GM19395 (cell line): ENCODE measurements at regions not wholly inside any gene's neighbourhood (a gene's known extent, or its start where the extent isn't known, plus 50 kb on each side); places are given as distances from the start of the nearest gene placed in this dataset.
"Not testable (repeated sequence)": the region's sequence is repeated elsewhere in the genome, so short reads cannot be mapped to it uniquely, and the experiment has no call there.

Source experiments
- ATAC-seq: cut with Tn5 transposase; IDR thresholded peaks from one replicate; pipeline ENCODE4 v1.9.1; 2021; ENCODE audit warnings: mild to moderate bottlenecking, moderate library complexity; ENCODE audit not compliant: unreplicated experiment

DNA sequence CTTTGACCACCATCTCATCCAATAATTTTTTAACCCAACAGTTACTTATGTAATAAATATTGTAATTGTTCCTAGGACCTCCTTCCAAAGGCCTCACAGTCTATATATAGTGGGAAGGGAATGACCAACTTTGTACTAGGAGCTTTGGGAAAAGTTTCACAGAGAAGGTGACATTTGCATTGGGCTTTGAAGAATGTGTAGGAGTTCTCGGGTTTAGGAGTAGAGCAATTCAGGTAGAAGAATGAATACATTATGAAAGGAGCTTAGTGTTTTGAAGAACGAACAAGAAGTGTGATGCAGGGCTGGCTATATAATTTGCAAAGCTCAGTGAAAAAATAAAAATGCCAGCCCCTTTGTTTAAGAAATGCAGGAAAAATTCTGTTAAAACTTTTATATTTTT, 330.4 kb upstream of the DEPDC1 start:
- no peak for ATAC-seq

GRCh38 chr1:68828013-68828412, 331.1 kb upstream of the DEPDC1 start:
- ATAC-seq: no peak

DNA sequence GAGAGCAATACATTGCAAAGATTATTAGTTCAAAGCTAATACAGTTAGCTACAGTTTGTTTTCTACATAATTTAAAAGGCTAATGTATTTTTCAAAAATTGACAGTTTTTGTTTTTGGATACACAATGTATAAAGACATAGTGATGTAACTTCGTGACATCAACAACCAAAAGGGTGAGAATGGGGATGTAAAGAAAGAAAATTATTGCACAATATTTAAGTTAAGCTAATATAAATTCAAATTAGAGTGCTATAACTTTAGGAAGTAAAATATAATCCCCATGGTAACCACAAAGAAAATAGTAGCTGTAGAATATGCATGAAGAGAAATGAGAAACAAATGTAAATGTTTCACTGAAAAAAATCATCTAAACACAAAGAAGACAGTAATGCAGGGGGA, 334.4 kb upstream of the DEPDC1 start:
- no peak for ATAC-seq

GRCh38 chr1:68848017-68848416, 351.1 kb upstream of the DEPDC1 start:
- no peak for ATAC-seq

GRCh38 chr1:68868606-68869005, 371.7 kb upstream of the DEPDC1 start:
- ATAC-seq: no peak

GRCh38 chr1:68873144-68873543, 376.3 kb upstream of the DEPDC1 start:
- no peak for ATAC-seq

DNA sequence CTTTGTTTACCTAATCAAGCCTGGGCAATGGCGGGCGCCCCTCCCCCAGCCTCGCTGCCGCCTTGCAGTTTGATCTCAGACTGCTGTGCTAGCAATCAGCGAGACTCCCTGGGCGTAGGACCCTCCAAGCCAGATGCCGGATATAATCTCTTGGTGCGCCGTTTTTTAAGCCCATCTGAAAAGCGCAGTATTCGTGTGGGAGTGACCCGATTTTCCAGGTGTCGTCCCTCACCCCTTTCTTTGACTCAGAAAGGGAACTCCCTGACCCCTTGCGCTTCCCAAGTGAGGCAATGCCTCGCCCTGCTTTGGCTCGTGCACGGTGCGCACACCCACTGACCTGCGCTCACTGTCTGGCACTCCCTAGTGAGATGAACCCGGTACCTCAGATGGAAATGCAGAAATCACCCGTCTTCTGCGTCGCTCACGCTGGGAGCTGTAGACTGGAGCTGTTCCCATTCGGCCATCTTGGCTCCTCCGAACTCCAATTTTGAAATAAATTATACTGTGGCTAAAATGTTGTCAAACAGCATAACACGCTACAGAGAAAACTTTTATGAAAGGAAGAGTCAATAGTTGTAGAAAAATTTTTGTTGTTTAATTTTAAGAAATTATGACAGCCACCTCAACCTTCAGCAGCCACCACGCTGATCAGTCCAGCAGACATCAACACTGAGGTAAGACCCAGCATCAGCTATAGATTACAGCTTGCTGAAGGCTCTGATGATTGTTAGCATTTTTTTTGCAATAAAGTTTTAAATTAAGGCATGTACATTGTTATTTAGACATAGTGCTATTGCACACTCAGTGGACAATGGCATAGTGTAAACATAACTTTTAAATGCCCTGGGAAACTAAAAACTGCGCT, 384.7 kb upstream of the DEPDC1 start:
- not testable (repeated sequence) for ATAC-seq

DNA sequence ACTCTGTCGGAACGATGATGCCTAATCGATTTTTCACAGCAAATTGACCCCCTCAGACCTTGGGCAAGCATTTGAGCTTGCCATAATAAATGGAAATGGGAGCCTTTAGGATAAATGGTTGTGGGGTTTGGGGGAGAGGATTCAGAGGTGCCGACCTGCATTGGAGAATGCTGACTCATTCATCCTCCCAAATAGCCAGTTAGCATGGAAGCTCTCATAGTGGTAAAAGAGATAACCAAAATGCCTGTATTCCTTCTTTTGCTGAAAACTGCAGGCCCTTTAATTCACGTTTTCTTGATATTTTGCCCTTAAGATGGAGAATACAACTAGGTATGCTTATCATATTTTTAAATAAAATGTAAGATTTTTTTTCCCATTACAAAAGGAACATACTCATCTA, 392.6 kb upstream of the DEPDC1 start:
- ATAC-seq: no peak

- ATAC-seq: no peak
Measured at GRCh38 chr1:68890736-68891135, 393.9 kb upstream of the DEPDC1 start.

GRCh38 chr1:68904477-68904876, 407.6 kb upstream of the DEPDC1 start:
- ATAC-seq: no peak

DNA sequence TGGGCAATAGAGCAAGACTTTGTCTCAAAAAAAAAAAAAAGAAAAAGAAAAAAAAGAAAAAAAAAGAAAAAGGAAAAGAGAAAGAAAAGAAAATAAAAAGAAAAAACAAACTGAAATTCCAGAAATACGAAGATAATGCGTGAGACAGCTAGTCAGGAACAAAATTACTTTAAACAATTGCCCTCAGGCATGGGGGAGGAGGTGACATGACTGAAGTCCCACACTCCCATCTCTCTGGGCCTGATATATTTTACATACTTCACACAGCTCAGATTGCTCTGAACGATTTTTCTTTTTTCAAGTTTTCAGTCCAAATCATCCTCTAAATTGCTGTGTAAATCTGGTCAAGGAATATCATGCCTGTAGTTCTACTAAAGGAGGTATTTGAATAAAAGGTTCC, 409.5 kb upstream of the DEPDC1 start:
- ATAC-seq: no peak

DNA sequence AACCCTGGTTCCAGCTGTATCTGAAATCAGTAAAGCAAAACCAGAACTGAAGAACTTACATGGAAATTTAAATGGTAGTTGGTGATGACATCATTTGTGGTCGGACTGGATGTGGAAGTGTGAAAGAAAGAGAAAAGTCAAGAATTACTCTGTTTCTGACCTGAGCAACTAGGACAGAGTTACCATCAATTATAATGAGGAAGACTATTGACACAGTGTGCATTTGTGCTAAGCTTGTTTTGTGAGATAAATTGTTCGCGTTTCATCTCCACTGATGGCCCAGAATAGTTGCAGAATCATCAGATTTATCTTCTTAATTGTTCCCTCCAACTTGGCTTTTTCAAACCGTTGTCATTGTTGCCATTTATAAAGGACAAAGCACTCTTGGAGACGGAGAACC, 410.6 kb upstream of the DEPDC1 start:
- no peak for ATAC-seq

- no peak for ATAC-seq
Measured at GRCh38 chr1:68908316-68908715, 411.4 kb upstream of the DEPDC1 start.

DNA sequence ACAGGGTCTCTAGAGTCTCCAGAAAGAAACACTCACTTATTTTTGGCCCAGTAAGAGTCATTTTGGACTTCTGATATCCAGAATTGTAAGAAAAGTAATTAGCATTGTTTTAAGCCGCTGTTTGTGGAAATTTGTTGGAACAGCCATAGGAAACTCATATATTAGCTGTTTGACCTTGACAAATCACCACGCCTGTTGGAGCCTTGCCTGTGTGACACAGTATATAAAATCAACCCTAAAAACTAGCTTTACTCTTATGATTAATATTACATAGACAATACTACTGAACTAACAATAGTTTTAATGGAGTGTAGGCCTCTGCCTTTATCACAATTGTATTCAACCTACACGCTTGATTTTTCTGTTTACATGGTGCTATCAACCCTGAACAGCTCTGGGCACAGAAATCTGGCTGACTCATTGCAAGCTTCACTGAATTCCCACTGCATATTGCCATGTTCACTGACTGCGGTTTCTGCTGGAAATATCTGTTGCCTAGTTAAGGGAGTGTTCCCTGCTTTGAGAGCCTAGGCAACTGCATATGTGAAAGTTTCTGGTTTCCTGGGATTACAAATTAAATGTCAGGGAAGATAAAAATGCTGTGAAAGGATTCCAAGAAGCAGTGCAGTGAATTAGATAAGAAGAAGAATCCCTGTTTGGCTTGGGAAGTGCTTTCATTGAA, 419.5 kb upstream of the DEPDC1 start:
- ATAC-seq: no peak

DNA sequence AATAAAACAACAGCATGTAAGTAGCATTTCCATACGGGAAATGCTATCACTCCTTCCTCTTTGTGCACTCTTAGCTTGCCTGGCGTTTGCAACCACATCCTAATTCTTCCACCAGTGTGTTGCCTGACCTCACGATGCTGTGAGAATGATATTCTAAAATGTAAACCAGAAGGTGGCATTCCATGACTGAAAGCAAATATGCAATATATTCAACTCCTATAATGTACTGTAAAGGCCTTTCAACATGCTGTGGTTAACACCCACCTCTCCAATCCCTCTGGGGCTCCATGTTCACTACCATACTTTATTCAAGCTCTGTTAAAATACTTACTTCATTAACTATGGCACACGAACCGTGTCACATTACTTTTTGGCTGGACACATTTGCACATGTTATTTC, 420.6 kb upstream of the DEPDC1 start:
- no peak for ATAC-seq

- no peak for ATAC-seq
Measured at GRCh38 chr1:68918563-68918962, 421.7 kb upstream of the DEPDC1 start.

DNA sequence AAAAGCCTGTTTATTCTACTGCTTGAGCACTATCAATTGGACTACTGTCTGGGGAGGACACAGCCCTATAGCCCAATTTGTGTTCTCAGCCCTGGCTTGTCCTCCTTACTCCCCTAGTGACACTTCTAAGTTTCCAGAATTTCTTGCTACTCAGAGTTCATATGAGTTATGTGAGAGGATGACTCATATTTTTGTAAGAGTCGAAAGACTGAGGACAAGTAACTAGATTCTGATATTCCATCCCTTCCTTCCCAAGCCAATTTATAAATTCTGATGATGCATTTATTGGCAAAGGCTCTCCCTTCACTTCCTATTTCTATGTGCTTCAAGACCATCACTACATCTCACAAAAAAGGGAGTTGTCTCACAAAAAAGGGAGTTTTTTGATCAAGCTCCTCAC, 422.2 kb upstream of the DEPDC1 start:
- no peak for ATAC-seq

- ATAC-seq: not testable (repeated sequence)
Measured at GRCh38 chr1:68923475-68924088, 426.7 kb upstream of the DEPDC1 start.

DNA sequence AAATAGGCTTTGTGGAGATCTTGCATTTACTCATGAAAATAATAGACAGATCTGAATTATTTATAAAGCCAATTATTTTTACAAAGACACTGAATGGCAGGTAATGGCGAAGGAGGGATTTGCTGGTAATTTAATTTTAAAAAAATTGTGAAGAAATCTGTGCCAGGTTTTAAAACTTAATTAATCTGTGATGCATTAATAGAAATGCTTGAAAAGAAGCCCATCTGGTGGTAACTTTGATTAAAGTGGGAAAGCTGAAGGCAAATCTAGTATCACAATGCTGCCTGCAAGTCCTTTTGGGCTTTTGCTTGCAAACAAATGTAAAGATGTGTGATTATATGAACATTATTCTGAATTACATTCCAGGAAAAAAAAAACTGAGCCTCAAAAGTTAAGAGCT, 433.2 kb upstream of the DEPDC1 start:
- ATAC-seq: no peak

DNA sequence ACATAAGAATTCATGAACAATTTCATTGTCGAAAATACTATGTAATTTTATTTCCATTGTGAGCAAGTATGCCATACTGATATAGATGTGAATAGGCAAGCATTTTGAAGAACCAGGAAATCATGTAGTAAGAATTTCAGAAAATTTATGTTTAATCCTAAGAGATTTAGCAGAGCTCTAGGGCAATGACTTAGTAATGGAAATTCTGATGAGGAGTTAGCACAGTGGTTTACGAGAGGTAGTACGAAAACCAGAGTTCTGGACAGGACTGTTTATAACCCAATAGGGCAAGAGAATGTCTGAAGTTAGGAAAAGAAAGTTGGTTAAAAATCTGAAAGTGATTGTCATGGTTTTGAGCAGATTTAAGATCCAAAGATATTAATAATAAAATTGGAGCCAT, 439.6 kb upstream of the DEPDC1 start:
- ATAC-seq: no peak

- no peak for ATAC-seq
Measured at GRCh38 chr1:68938051-68938666, 441.3 kb upstream of the DEPDC1 start.

- ATAC-seq: no peak
Measured at GRCh38 chr1:68950036-68950435, 453.2 kb upstream of the DEPDC1 start.
